ENCODE measurements at regions not wholly inside any gene's neighbourhood (a gene's known extent, or its start where the extent isn't known, plus 50 kb on each side); places are given as distances from the start of the nearest gene placed in this dataset.

- Histone ChIP-seq H3K4me3 (no peak overlapping the region), H3K27me3 (peaks cover 0 to 15% of the 10 kb centered on the region in 2 donors), H3K9me3 (no peaks in the 10 kb centered on the region), H3K27ac (no peak overlapping the region), H3K36me3 (no peaks in the 10 kb centered on the region), H3K4me1 (no peaks in the 10 kb centered on the region)
- intact Hi-C loops (cut with DNase I; ENCODE audit: low total_unique reads): no loop called here
- TF ChIP-seq, protein P1, sequence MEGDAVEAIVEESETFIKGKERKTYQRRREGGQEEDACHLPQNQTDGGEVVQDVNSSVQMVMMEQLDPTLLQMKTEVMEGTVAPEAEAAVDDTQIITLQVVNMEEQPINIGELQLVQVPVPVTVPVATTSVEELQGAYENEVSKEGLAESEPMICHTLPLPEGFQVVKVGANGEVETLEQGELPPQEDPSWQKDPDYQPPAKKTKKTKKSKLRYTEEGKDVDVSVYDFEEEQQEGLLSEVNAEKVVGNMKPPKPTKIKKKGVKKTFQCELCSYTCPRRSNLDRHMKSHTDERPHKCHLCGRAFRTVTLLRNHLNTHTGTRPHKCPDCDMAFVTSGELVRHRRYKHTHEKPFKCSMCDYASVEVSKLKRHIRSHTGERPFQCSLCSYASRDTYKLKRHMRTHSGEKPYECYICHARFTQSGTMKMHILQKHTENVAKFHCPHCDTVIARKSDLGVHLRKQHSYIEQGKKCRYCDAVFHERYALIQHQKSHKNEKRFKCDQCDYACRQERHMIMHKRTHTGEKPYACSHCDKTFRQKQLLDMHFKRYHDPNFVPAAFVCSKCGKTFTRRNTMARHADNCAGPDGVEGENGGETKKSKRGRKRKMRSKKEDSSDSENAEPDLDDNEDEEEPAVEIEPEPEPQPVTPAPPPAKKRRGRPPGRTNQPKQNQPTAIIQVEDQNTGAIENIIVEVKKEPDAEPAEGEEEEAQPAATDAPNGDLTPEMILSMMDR (IDR thresholded peaks at IDR 0.05): no peak
- no peak for DNase-seq
Measured at GRCh38 chr11:129292092-129292491, 83.6 kb upstream of the BARX2 start.

DNA sequence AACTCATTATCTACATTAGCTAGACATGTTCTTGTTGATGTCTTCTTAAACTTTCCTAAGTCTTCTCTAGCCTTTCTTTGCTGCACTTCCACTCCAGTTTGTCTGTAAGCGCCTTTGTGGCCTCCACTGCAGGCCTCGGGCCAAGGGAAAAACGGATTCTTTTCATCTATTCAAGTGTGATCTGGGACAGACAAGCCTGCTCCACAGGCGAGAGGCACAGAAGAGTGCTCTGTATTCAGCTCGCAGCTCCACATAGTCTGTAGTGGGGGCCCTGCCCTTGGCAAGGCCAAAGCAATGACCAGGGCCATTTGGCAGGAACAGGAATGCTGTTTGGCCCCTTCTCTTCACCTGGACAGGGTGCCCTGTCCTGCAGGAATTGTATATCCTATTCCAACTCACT lies 84.1 kb upstream of the BARX2 start:
- TF ChIP-seq, protein P1 (IDR thresholded peaks at IDR 0.05): no peak
- Histone ChIP-seq H3K27ac (no peak overlapping the region), H3K4me1 (no peaks in the 10 kb centered on the region), H3K27me3 (peaks cover 0 to 15% of the 10 kb centered on the region in 2 donors), H3K4me3 (no peak overlapping the region), H3K9me3 (no peaks in the 10 kb centered on the region), H3K36me3 (no peaks in the 10 kb centered on the region)
- intact Hi-C loops (cut with DNase I; ENCODE audit: low total_unique reads): no loop called here
- DNase-seq: no peak

- H3K27ac ChIP-seq: no peak overlapping the region
- no peak for DNase-seq
Measured at GRCh38 chr11:129290966-129291365, 84.7 kb upstream of the BARX2 start.

DNA sequence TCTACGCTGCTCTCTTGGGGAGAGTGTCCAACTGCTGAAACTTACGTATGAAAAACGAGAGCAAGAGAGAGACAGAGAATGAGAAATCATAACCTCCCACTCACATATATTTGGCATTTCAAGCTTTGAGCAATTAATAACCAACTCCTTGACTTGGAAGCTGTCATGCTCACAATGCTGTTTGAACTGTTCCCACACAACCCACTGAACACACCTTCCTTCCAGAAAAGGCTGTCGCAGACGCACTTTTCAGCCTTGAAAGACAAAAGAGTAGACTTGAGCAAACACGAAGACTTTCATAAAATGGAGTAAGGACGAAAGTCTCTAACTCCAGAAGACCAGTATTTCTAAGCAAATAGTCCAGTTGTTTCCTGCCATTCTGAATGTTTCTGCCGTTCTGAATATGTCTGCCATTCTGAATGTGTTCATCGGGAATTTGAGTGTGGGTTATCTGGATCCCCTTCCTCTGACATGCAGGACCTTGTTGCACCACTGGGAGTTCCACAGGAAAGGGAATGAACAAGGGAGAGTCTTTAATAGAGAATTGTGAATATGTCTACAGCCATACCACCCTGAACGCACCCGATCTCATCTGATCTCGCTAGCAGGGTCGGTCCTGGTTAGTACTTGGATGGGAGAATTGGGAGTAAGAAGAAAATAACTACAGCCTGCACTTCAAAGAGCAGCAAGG lies 86.2 kb upstream of the BARX2 start:
- peaks cover 0 to 15% of the 10 kb centered on the region in 2 donors for H3K27me3 ChIP-seq
- TF ChIP-seq, protein P1 (IDR thresholded peaks at IDR 0.05): no peak
- no peaks in the 10 kb centered on the region for H3K36me3 ChIP-seq
- H3K9me3 ChIP-seq: no peaks in the 10 kb centered on the region
- no peak overlapping the region for H3K27ac ChIP-seq
- no peak overlapping the region for H3K4me3 ChIP-seq
- no peaks in the 10 kb centered on the region for H3K4me1 ChIP-seq
- intact Hi-C loops (cut with DNase I; ENCODE audit: low total_unique reads): no loop called here
- no peak for DNase-seq

More at GRCh38 chr11:129290966-129291365, 84.7 kb upstream of the BARX2 start:
- Histone ChIP-seq H3K9me3 (no peaks in the 10 kb centered on the region), H3K4me1 (no peaks in the 10 kb centered on the region), H3K27me3 (peaks cover 0 to 15% of the 10 kb centered on the region in 2 donors), H3K36me3 (no peaks in the 10 kb centered on the region), H3K4me3 (no peak overlapping the region)
- intact Hi-C loops (cut with DNase I; ENCODE audit: low total_unique reads): no loop called here
- TF ChIP-seq, protein P1 (IDR thresholded peaks at IDR 0.05): no peak

DNA sequence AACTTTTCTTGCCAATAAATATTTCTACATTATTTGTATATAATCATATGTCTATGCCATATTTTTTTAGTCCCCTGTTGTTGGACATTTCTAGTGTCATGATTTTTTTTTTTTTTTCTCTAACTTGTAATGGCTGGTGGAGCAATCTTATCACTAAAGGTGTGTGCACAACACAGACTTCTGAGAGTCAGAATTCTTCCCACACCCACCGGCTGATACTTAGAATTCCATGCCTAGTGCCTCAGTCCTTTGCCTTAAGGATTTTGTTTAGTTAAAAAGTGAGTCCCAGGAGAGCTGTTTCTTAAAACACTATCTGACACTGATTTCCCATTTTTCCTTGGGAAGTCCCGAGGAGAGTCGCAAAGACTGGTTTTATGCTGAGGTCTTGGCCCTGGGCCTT lies 87.7 kb upstream of the BARX2 start:
- no peak for DNase-seq
- H3K36me3 ChIP-seq: no peaks in the 10 kb centered on the region
- H3K27ac ChIP-seq: no peak overlapping the region
- peaks cover 0 to 15% of the 10 kb centered on the region in 2 donors for H3K27me3 ChIP-seq
- no peak overlapping the region for H3K4me3 ChIP-seq
- intact Hi-C loops (cut with DNase I; ENCODE audit: low total_unique reads): no loop called here
- no peaks in the 10 kb centered on the region for H3K9me3 ChIP-seq
- TF ChIP-seq, protein P1 (IDR thresholded peaks at IDR 0.05): no peak
- H3K4me1 ChIP-seq: no peaks in the 10 kb centered on the region
